ENCODE measurements at regions not wholly inside any gene's neighbourhood (a gene's known extent, or its start where the extent isn't known, plus 50 kb on each side); places are given as distances from the start of the nearest gene placed in this dataset.

GRCh38 chr15:96524676-96525417 is 194.3 kb downstream of the NR2F2 start:
- CTCF ChIA-PET (ENCODE audit: low intra/inter-chr PET ratio, low total read pairs): no interaction called here
- Histone ChIP-seq H3K9me3 (ENCODE audit: low read length) (no peaks in the 10 kb centered on the region), H3K27ac (ENCODE audit: extremely low read length, insufficient read depth, low read length) (no peak overlapping the region), H3K79me2 (ENCODE audit: insufficient read depth, low read length) (no peaks in the 10 kb centered on the region), H3K9ac (ENCODE audit: insufficient read depth, low read depth, low read length) (no peak overlapping the region), H2AFZ (ENCODE audit: low read length) (no peak overlapping the region), H3K4me1 (ENCODE audit: insufficient read depth, low read length) (no peaks in the 10 kb centered on the region), H4K20me1 (ENCODE audit: insufficient read depth, low read length) (no peaks in the 10 kb centered on the region), H3K36me3 (replicated peaks in 1 of 2; ENCODE audit: control insufficient read depth in 1 of 2, insufficient read depth in 2 of 2, low read length in 2 of 2) (no peaks in the 10 kb centered on the region), H3K4me2 (ENCODE audit: low read depth, low read length) (no peak overlapping the region), H3K4me3 (replicated peaks in 1 of 3; ENCODE audit: insufficient read depth in 1 of 3, low read depth in 2 of 3, low read length in 3 of 3) (no peak overlapping the region), H3K27me3 (ENCODE audit: control insufficient read depth in 1 of 2, insufficient read depth in 2 of 2, low read length in 2 of 2) (no peaks in the 10 kb centered on the region; a peak in 1 of 5 replicates)
- 0% methylated on average over 3 of the region's 5 CpGs for WGBS (ENCODE audit: low lambda C conversion rate)
- no peak for TF ChIP-seq ZNF17 (CRISPR knock-in tag; IDR thresholded peaks at IDR 0.05)
- TF ChIP-seq PHF8 (CRISPR knock-in tag; IDR thresholded peaks at IDR 0.05): no peak
- TF ChIP-seq ZNF550 (CRISPR knock-in tag; IDR thresholded peaks at IDR 0.05; ENCODE audit: borderline replicate concordance): no peak
- no peak for TF ChIP-seq RBM22 (optimal IDR thresholded peaks at IDR 0.05; ENCODE audit: low read length)
- TF ChIP-seq NCOA1 (CRISPR knock-in tag; IDR thresholded peaks at IDR 0.05): no peak
- no peak for TF ChIP-seq ZFAT (CRISPR knock-in tag; conservative IDR thresholded peaks at IDR 0.05)
- TF ChIP-seq, protein P1, sequence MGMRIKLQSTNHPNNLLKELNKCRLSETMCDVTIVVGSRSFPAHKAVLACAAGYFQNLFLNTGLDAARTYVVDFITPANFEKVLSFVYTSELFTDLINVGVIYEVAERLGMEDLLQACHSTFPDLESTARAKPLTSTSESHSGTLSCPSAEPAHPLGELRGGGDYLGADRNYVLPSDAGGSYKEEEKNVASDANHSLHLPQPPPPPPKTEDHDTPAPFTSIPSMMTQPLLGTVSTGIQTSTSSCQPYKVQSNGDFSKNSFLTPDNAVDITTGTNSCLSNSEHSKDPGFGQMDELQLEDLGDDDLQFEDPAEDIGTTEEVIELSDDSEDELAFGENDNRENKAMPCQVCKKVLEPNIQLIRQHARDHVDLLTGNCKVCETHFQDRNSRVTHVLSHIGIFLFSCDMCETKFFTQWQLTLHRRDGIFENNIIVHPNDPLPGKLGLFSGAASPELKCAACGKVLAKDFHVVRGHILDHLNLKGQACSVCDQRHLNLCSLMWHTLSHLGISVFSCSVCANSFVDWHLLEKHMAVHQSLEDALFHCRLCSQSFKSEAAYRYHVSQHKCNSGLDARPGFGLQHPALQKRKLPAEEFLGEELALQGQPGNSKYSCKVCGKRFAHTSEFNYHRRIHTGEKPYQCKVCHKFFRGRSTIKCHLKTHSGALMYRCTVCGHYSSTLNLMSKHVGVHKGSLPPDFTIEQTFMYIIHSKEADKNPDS (CRISPR knock-in tag; IDR thresholded peaks at IDR 0.05): no peak
- TF ChIP-seq ZFP36L1 (CRISPR knock-in tag; IDR thresholded peaks at IDR 0.05): no peak
- TF ChIP-seq ZZZ3 (CRISPR knock-in tag; IDR thresholded peaks at IDR 0.05; ENCODE audit: borderline replicate concordance): no peak
- intact Hi-C loops (cut with micrococcal nuclease; ENCODE audit: unreplicated experiment) (no loop called here), in situ Hi-C loops (cut with HindIII; ENCODE audit: extremely low pct_ligation_motif_present, low pct_unique_long_range_greater_than_20kb) (no loop called here)
- POLR2A ChIA-PET: no interaction called here
- no TSS peak for BruUV-seq (replicated peaks)
- DNase-seq (ENCODE audit: low spot score) (no peak), ATAC-seq (no peak), FAIRE-seq (no peak)

Measured in HepG2 (cell line).